HT-29 (cell line): ENCODE measurements at regions not wholly inside any gene's neighbourhood (a gene's known extent, or its start where the extent isn't known, plus 50 kb on each side); places are given as distances from the start of the nearest gene placed in this dataset.
"Not testable (repeated sequence)": the region's sequence is repeated elsewhere in the genome, so short reads cannot be mapped to it uniquely, and the experiment has no call there.

Experiments used
- DNase-seq: peaks from one replicate; pipeline ENCODE4 v3.0.0-alpha.2; 2015; ENCODE audit warnings: low spot score

DNA sequence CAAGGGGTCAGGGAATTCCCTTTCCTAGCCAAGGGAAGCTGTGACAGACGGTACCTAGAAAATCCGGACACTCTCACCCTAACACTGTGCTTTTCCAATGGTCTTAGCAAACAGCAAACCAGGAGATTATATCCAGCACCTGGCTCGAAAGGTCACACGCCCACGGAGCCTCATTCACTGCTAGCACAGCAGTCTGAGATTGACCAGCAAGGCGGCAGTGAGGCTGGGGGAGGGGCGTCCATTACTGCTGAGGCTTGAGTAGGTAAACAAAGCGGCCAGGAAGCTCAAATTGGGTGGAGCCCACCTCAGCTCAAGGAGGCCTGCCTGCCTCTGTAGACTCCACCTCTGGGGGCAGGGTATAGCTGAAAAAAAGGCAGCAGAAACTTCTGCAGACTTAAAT is 447.3 kb downstream of the RSL24D1 start:
- not testable (repeated sequence) for DNase-seq

DNA sequence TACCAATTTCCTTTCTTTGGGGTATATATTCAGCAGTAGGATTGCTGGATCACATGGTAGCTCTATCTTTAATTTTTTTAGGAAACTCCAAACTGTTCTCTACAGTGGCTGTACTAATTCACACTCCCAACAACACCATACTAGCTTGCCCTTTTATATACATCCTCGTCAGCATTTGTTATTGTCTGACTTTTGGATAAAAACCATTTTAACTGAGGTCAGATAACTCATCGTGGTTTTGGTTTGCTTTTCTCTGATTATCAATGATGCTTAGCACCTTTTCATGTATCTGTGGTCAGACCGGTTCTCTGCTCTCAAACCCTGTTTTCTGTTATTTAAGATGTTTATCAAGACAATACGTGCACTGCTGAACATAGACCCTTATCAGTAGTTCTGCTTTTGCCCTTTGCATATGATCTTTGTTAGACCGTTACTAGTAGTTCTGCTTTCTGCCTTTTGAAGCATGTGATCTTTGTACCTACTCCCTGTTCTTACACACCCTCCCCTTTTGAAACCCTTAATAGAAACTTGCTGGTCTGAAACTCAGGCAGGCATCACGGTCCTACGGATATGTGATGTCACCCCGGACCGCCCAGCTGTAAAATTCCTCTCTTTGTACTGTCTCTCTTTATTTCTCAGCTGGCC is 474.3 kb downstream of the RSL24D1 start:
- DNase-seq: no peak

DNA sequence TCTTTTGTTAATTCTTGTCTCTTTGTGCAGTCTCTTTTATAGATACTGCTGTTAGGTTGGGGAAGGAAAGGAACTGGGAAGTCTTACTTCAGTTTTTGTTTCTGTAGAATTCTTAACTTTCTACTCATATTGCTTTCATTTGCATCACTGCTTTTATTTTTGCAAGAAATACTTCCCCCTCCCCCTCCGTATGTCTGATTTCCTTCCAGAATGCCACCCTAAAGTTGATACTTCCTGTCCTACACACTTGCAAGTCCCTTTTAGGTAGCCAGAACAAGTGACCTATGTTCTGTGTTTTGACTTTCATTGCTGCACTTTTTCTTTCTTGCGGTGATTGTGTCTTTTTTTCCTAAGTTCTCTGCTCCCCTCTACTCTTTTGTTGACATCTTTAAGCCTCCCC is 477.4 kb downstream of the RSL24D1 start:
- DNase-seq: no peak

DNA sequence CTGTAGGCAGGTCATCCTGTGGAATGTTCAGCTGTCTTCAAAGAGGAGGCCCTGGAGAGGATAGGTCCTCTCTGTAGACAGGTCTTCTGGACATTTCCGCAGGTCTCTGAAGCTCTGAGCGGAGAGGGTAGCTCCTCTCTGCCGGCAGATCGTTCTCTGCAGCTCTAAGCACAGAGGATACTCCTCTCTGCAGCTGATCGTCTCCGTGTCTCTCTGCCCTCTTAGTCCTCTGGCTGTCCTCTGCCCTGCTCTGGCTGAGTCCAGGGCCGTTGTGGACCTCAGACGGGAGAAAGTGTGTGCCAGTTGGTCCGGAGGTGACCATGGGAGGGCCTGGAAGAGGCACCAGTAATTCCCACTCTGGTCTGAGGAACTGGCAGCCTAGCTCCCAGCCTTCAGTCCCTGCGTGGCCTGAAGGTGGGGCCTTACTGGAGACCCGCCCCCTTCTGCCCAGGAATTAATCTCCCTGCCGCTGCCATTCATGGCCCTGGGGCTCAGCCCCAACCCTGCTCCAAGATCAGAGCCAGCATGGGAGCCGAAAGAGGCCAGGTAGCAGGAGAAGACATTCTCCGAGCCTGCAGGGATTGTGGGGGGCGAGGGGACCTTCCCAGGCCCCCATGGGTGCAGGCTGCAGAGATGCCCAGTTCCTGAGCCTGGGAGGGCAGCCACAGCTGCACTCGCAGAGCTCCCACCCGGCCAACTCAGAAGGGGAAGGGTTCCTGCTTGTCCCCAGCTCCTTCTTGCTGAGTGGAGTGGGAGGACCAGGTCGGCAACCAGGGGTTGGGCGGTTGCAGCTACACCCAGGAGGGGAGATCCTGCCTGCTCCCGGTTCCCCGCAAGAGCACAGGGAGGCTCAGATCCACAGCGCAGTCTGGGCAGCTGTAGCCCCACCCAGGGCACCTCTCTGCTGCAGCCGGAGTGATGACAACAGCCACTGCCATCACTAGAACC is 488.7 kb downstream of the RSL24D1 start:
- DNase-seq: no peak

DNA sequence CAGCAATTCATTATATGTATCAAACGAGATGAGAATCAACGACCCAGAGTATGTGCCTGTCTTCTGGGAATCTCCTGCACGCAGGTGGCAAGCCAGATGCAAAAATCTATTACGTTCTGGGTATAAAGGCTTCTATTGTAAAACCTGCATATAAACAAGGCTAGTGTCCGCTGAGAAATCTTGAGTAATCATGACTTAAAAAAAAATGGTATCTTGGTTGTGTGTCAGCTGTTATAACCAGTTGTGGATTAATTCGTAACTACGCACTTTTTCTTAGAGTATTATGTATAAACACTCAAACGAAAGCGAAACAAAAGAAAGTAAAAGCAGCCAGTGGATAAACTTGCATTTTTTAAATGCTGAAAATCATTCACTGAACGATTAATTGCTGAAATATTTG is 509.1 kb downstream of the RSL24D1 start:
- DNase-seq: no peak
